Small intestine (tissue), 7 donors: ENCODE measurements at regions not wholly inside any gene's neighbourhood (a gene's known extent, or its start where the extent isn't known, plus 50 kb on each side); places are given as distances from the start of the nearest gene placed in this dataset.

Source experiments
- DNase-seq, 2 donors: peaks; one replicate each; pipeline versions ENCODE4 v3.0.0 to v3.0.0-alpha.2; 2013
- FAIRE-seq: peaks from 2 replicates; lab custom pipeline; 2012; peaks lifted over from hg19 to GRCh38; lab: Jason Lieb, UNC
- H3K27ac ChIP-seq, 3 donors: one replicate each; pipeline ENCODE4 v1.5.1; 2013; ENCODE audit warnings: low read length in 2 of 3, mild to moderate bottlenecking in 2 of 3, control low read depth in 1 of 3, inconsistent platforms in 1 of 3, low read depth in 1 of 3, moderate library complexity in 1 of 3
- H3K27me3 ChIP-seq, 3 donors: one replicate each; pipeline ENCODE4 v1.6.1; 2013; ENCODE audit warnings: low read length in 3 of 3, inconsistent platforms in 1 of 3; ENCODE audit not compliant: control insufficient read depth in 3 of 3, insufficient read depth in 3 of 3
- H3K36me3 ChIP-seq, 3 donors: one replicate each; pipeline ENCODE4 v1.6.1; 2013; ENCODE audit warnings: low read length in 3 of 3, inconsistent platforms in 1 of 3, low read depth in 1 of 3, mild to moderate bottlenecking in 1 of 3, moderate library complexity in 1 of 3; ENCODE audit not compliant: control insufficient read depth in 3 of 3, insufficient read depth in 2 of 3
- H3K4me1 ChIP-seq, 3 donors: one replicate each; pipeline ENCODE4 v1.6.1; 2013; ENCODE audit warnings: low read length in 2 of 3, inconsistent platforms in 1 of 3, low read depth in 1 of 3, mild to moderate bottlenecking in 1 of 3, moderate library complexity in 1 of 3; ENCODE audit not compliant: control insufficient read depth in 3 of 3, insufficient read depth in 2 of 3
- H3K4me3 ChIP-seq, 3 donors: one replicate each; pipeline ENCODE4 v1.5.1; 2013; ENCODE audit warnings: low read length in 3 of 3, control low read depth in 1 of 3, inconsistent platforms in 1 of 3, low read depth in 1 of 3, mild to moderate bottlenecking in 1 of 3, moderate library complexity in 1 of 3
- H3K9me3 ChIP-seq, 2 donors: one replicate each; pipeline ENCODE4 v1.6.1; 2013; ENCODE audit warnings: low read depth in 1 of 2, low read length in 1 of 2; ENCODE audit not compliant: control insufficient read depth in 2 of 2, insufficient read depth in 1 of 2
- WGBS, 3 donors: extraction: QIAGEN DNeasy Blood & Tissue Kit; methylation state at CpG; one replicate each; pipeline ENCODE4 v1.1.7; 2013; 5-methylcytosine and 5-hydroxymethylcytosine counted together
- donor health status: healthy with polysubstance abuse.
- donor health status: control.
- donor health status: control.
- donor health status: Bipolar disorder and iron deficiency.
- donor health status: healthy.

DNA sequence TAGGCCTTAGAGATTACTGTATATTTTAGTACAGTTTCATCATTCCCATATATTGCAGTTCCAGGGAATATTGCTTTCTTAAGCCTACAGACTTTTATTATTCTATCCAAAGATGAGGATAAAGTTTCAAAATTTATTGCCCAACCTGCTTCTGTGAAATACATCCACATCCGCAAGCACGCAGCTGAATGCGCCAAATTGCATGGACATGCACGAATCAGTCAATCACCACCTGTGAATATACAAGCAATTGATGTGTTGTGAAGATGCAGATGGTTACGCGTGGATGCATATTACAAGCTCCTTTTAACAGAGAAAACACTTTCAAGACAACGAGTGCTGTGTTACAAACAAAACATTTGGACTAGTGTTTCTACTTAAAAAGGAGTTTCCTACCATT lies 577.8 kb upstream of the PLXNA2 start:
- Histone ChIP-seq H3K4me3 (no peak overlapping the region), H3K36me3 (no peaks in the 10 kb centered on the region), H3K27me3 (no peaks in the 10 kb centered on the region), H3K27ac (no peak overlapping the region), H3K9me3 (no peaks in the 10 kb centered on the region), H3K4me1 (no peaks in the 10 kb centered on the region)
- WGBS, 3 donors: 90 to 93% (median 91%) methylated on average over 7 of the region's 7 CpGs
- DNase-seq: no peak
- no peak for FAIRE-seq

DNA sequence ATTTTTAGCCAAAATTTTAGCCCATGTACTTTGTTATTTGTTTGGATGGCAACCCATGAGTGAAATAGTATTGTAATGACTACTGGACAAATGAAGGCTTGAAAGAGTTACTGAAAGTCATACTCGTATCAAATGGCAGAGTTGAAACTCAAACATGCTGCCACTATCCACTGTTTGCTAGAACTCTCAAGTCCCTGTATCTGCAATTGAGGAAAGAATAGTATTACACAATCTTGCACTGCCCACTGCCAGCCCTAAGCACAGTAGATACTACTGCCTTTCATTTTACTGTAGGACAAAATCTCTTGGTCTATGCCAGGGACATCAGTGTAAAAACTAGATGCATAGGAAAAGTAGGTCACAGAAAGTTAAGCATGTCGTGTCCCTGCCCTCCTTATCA lies 581.1 kb upstream of the PLXNA2 start:
- whole genome bisulfite sequencing, 3 donors: 47 to 62% (median 47%) methylated on average over 2 of the region's 2 CpGs
- Histone ChIP-seq H3K27ac (no peak overlapping the region), H3K4me1 (no peaks in the 10 kb centered on the region), H3K36me3 (no peaks in the 10 kb centered on the region), H3K9me3 (no peaks in the 10 kb centered on the region), H3K27me3 (peaks cover 0 to 2% (median 2%) of the 10 kb centered on the region in 3 donors), H3K4me3 (no peak overlapping the region)
- DNase-seq: no peak
- FAIRE-seq: no peak

DNA sequence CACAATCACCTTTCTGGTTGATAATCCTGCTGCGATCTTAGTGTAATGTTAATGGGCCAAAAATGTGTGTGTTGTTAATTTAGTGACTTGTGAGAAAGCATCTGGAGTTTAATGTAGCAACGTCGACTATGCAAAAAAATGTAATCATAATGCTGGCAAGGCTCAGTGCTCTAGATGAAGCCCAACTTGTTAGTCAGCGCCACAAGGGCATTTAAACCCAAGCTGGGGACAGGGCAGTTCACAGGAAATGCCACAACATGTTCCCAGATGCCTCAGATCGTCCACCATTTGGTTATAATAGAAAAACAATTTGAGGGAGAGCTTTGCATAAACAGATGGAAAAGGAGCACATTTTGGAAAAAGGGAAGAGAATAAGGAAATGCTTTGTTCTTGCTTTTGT lies 585.4 kb upstream of the PLXNA2 start:
- Histone ChIP-seq H3K27ac (no peak overlapping the region), H3K36me3 (no peaks in the 10 kb centered on the region), H3K9me3 (no peaks in the 10 kb centered on the region), H3K4me1 (no peaks in the 10 kb centered on the region), H3K4me3 (no peak overlapping the region), H3K27me3 (peaks cover 0 to 2% (median 2%) of the 10 kb centered on the region in 3 donors)
- no peak for FAIRE-seq
- WGBS, 3 donors: 55 to 68% (median 64%) methylated on average over 5 of the region's 5 CpGs
- DNase-seq: no peak

DNA sequence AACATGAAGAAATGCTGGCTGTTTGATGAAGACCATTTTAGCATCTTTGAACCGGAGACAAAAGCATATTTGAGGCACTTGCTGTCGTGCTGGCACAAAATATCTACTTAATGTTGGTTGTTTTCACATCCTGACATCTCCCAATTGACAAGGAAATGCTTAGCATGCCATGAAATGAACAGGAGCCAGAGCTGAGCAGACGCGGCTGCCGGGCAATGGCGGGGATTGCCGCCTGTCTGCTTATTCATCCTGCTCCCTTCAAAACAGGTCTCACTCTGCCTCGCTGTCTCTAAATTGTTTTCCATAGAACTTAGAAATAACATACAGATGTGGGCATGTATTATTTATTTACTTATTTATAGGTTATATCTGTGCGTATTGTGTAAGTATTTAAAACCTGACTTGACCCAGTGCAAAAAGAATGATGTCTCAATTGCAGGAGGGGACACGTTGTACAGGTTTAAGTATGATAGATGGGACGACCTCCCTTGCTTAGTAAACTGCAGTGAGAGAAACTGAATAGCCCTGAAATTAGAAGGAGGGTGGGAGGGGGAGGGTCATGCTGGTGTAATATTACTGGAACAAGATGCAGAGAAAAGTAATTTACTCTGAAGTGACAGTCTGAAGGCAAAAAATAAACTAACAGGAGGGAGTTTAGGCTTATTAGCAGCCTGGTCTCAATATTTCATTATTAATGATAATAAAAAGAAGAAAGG lies 590.4 kb upstream of the PLXNA2 start:
- no peak for DNase-seq
- no peak overlapping the region for H3K27ac ChIP-seq
- H3K27me3 ChIP-seq: no peaks in the 10 kb centered on the region
- H3K36me3 ChIP-seq: no peaks in the 10 kb centered on the region
- no peak for FAIRE-seq
- H3K4me3 ChIP-seq: no peak overlapping the region
- no peaks in the 10 kb centered on the region for H3K9me3 ChIP-seq
- 40 to 52% (median 49%) methylated on average over 11 of the region's 11 CpGs for WGBS, 3 donors
- no peaks in the 10 kb centered on the region for H3K4me1 ChIP-seq

DNA sequence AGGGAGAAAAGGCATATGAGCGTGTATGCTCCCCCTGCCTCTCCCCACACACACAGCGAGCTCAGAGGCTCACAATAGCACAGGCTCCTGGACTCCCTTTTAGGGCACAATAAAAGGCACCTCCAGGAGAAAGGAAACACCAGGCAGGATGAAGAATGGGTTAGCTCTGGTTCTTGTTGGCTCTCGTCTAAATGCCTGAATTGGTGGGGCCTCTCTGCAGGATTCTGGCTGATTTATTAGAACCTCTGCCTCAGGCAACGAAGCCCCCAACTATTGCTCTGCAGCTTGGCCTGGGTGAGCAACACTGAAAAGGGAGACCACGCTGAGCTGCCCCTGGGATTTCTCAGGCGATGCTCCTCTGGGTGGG lies 590.9 kb upstream of the PLXNA2 start:
- no peak for DNase-seq

DNA sequence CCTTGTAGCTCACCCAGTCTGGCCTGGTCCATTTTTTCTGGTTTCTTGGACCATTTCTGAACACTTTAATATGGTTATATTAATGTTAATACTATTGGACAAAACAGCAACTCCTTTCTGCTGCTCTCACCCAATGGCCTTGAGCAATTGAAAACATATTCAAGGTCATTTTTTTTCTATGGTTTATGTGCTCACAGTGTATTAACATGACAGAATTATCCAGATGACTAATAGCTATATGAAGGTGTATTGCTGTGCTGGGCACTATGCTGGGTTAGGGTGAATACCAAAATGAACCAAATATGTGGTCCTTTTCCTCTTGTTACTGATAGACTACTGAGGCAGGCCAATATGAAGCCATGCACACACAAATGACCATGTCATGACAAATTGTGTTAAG lies 591.6 kb upstream of the PLXNA2 start:
- FAIRE-seq (no peak), DNase-seq (no peak)
- Histone ChIP-seq H3K4me3 (no peak overlapping the region), H3K36me3 (no peaks in the 10 kb centered on the region), H3K4me1 (no peaks in the 10 kb centered on the region), H3K27me3 (no peaks in the 10 kb centered on the region), H3K27ac (no peak overlapping the region), H3K9me3 (no peaks in the 10 kb centered on the region)

More for the DNA sequence above, 590.9 kb upstream of the PLXNA2 start:
- Histone ChIP-seq H3K4me3 (no peak overlapping the region), H3K9me3 (no peaks in the 10 kb centered on the region), H3K27ac (no peak overlapping the region), H3K4me1 (no peaks in the 10 kb centered on the region), H3K27me3 (no peaks in the 10 kb centered on the region), H3K36me3 (no peaks in the 10 kb centered on the region)
- no peak for FAIRE-seq
- WGBS, 3 donors: 59 to 68% (median 60%) methylated on average over 6 of the region's 6 CpGs

DNA sequence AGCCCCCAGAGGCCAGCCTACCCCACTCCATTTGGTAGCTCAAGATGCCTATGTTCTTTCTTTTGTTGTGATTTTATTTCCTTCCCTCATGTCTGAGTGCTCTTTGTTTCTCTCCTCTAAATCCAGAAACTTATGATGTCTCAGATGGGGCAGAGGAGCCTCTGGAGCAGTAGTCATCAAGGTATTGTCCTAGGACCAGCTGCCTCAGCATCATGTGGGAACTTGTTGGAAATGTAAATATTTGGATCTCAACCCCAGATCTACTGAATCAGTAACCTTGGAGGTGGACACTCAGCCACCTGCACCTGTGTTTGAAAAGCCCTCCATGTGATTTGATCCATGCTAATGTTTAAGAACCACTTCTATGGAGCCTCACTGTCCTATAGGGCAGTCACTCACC lies 593.1 kb upstream of the PLXNA2 start:
- no peak for FAIRE-seq
- DNase-seq: no peak
- Histone ChIP-seq H3K4me1 (no peaks in the 10 kb centered on the region), H3K36me3 (no peaks in the 10 kb centered on the region), H3K9me3 (no peaks in the 10 kb centered on the region), H3K27me3 (no peaks in the 10 kb centered on the region), H3K4me3 (no peak overlapping the region), H3K27ac (no peak overlapping the region)

DNA sequence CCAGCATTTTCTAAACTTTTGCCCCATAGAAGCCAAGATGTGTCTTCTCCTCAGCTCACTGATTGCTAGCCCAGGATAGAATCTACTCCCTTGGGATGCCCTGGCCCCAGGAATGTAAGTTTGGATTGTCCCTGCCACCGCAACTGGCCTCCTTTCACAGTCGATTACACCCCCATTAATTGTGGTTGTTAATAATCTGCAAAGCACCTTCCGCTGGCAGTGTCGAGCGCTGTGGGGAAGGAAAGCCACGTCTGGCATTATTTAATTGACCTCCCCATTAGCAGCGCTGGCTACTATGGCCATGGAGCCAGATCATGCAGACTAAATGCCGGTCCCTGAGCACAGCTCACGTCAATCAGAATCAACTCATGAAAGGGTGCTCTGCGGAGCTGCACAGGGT lies 597.3 kb upstream of the PLXNA2 start:
- Histone ChIP-seq H3K4me3 (no peak overlapping the region), H3K27me3 (no peaks in the 10 kb centered on the region), H3K4me1 (no peaks in the 10 kb centered on the region), H3K9me3 (no peaks in the 10 kb centered on the region), H3K36me3 (no peaks in the 10 kb centered on the region), H3K27ac (no peak overlapping the region)
- DNase-seq (no peak), FAIRE-seq (no peak)
- 84 to 89% (median 87%) methylated on average over 10 of the region's 10 CpGs for WGBS, 3 donors

DNA sequence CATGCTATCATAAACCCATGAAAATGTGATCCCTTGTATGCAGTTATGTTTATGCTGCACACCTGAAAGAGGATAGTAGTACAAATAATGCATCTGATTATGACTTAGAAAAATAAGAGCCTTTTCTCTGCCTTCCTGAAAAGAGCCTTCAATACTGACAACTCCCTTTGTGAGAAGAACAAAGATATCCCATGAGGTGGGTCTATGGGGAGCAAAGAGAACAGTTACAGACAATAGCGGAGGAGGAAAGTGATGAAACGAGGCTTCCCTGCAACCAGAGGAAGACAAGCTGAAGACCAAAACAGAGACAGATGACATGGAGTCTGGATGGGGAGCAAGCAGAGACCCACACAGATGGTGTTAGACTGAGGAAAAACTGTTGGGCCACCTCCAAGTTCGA lies 598.3 kb upstream of the PLXNA2 start:
- Histone ChIP-seq H3K36me3 (no peaks in the 10 kb centered on the region), H3K4me1 (no peaks in the 10 kb centered on the region), H3K27me3 (no peaks in the 10 kb centered on the region), H3K27ac (no peak overlapping the region), H3K4me3 (no peak overlapping the region), H3K9me3 (no peaks in the 10 kb centered on the region)
- FAIRE-seq: no peak
- WGBS, 3 donors: 64 to 84% (median 77%) methylated on average over 3 of the region's 3 CpGs
- no peak for DNase-seq
